ENCODE measurements at regions not wholly inside any gene's neighbourhood (a gene's known extent, or its start where the extent isn't known, plus 50 kb on each side); places are given as distances from the start of the nearest gene placed in this dataset.
A peak's percentile ranks its signal among the peaks of the same experiment; 100 is the strongest.

- peak overlapping the region; percentile 85 for H3K27ac Mint-ChIP-seq (ENCODE audit: unreplicated experiment)
- TF ChIP-seq CTCF (IDR thresholded peaks at IDR 0.05; ENCODE audit: unreplicated experiment): no peak
Observed at GRCh38 chr2:226477221-226478108, 322.2 kb downstream of the IRS1 start.

GRCh38 chr2:226475650-226476049, 324.0 kb downstream of the IRS1 start:
- Mint-ChIP-seq H3K9me3 (ENCODE audit: low read depth, unreplicated experiment) (peaks cover 8% of the 10 kb centered on the region), H3K27me3 (ENCODE audit: unreplicated experiment) (no peaks in the 10 kb centered on the region), H3K4me1 (ENCODE audit: low read depth, unreplicated experiment) (peaks cover 53% of the 10 kb centered on the region), H3K27ac (ENCODE audit: unreplicated experiment) (peak overlapping the region; percentile 60), H3K36me3 (ENCODE audit: insufficient read depth, unreplicated experiment) (peaks cover 15% of the 10 kb centered on the region), H3K4me3 (ENCODE audit: low read depth, unreplicated experiment) (no peak overlapping the region)
- DNase-seq: no peak
- intact Hi-C loops (cut with micrococcal nuclease; ENCODE audit: unreplicated experiment): loop anchor here (2.0 to 5.0 kb wide), 5 partner anchors 21 to 583 kb away; no protein-coding TSS in a partner anchor
- no TSS peak for BruUV-seq (replicated peaks)
- CTCF ChIA-PET: interaction anchor here (0.6 kb wide), 2 partner anchors 8 to 48 kb away, joined by 3 read pairs; no protein-coding TSS in a partner anchor
- no peak for TF ChIP-seq CTCF (IDR thresholded peaks at IDR 0.05; ENCODE audit: unreplicated experiment)

More at GRCh38 chr2:226477221-226478108, 322.2 kb downstream of the IRS1 start:
- peaks cover 59% of the 10 kb centered on the region for H3K4me1 Mint-ChIP-seq (ENCODE audit: low read depth, unreplicated experiment)
- H3K4me3 Mint-ChIP-seq (ENCODE audit: low read depth, unreplicated experiment): no peak overlapping the region
- intact Hi-C loops (cut with micrococcal nuclease; ENCODE audit: unreplicated experiment): loop anchor here (1.0 to 5.0 kb wide), 9 partner anchors 23 to 585 kb away; no protein-coding TSS in a partner anchor
- no peak for DNase-seq
- H3K36me3 Mint-ChIP-seq (ENCODE audit: insufficient read depth, unreplicated experiment): peaks cover 15% of the 10 kb centered on the region
- H3K27me3 Mint-ChIP-seq (ENCODE audit: unreplicated experiment): no peaks in the 10 kb centered on the region
- CTCF ChIA-PET: interaction anchor here (0.6 to 1.3 kb wide), 6 partner anchors 66 to 1760 kb away, joined by 3 to 8 read pairs (median 4); partner anchors contain the start of gene IRS1
- H3K9me3 Mint-ChIP-seq (ENCODE audit: low read depth, unreplicated experiment): peaks cover 8% of the 10 kb centered on the region
- no TSS peak for BruUV-seq (replicated peaks)

GRCh38 chr2:226474131-226474530, 325.5 kb downstream of the IRS1 start:
- Mint-ChIP-seq H3K27ac (ENCODE audit: unreplicated experiment) (peak overlapping the region; percentile 45), H3K4me3 (ENCODE audit: low read depth, unreplicated experiment) (no peak overlapping the region), H3K9me3 (ENCODE audit: low read depth, unreplicated experiment) (peaks cover 8% of the 10 kb centered on the region), H3K36me3 (ENCODE audit: insufficient read depth, unreplicated experiment) (peaks cover 15% of the 10 kb centered on the region), H3K27me3 (ENCODE audit: unreplicated experiment) (no peaks in the 10 kb centered on the region), H3K4me1 (ENCODE audit: low read depth, unreplicated experiment) (peaks cover 51% of the 10 kb centered on the region)
- intact Hi-C loops (cut with micrococcal nuclease; ENCODE audit: unreplicated experiment): no loop called here
- no TSS peak for BruUV-seq (replicated peaks)
- TF ChIP-seq CTCF (IDR thresholded peaks at IDR 0.05; ENCODE audit: unreplicated experiment): no peak
- no peak for DNase-seq
- CTCF ChIA-PET: no interaction called here

GRCh38 chr2:226471987-226472470, 327.6 kb downstream of the IRS1 start:
- H3K27me3 Mint-ChIP-seq (ENCODE audit: unreplicated experiment): no peaks in the 10 kb centered on the region
- no peaks in the 10 kb centered on the region for H3K36me3 Mint-ChIP-seq (ENCODE audit: insufficient read depth, unreplicated experiment)
- no peak overlapping the region for H3K27ac Mint-ChIP-seq (ENCODE audit: unreplicated experiment)
- no peak overlapping the region for H3K4me3 Mint-ChIP-seq (ENCODE audit: low read depth, unreplicated experiment)
- no peak for DNase-seq
- peaks cover 8% of the 10 kb centered on the region for H3K9me3 Mint-ChIP-seq (ENCODE audit: low read depth, unreplicated experiment)
- CTCF ChIA-PET: no interaction called here
- intact Hi-C loops (cut with micrococcal nuclease; ENCODE audit: unreplicated experiment): no loop called here
- no peak for TF ChIP-seq CTCF (IDR thresholded peaks at IDR 0.05; ENCODE audit: unreplicated experiment)
- H3K4me1 Mint-ChIP-seq (ENCODE audit: low read depth, unreplicated experiment): peaks cover 33% of the 10 kb centered on the region
- no TSS peak for BruUV-seq (replicated peaks)

All from Calu3 (cell line).